GM04504 (cell line): ENCODE measurements at regions not wholly inside any gene's neighbourhood (a gene's known extent, or its start where the extent isn't known, plus 50 kb on each side); places are given as distances from the start of the nearest gene placed in this dataset.

Experiments
- DNase-seq: peaks from one replicate; pipeline ENCODE4 v3.0.0-alpha.2; 2012; ENCODE audit warnings: low read depth

- DNase-seq, result no peak
Measured at GRCh38 chr4:73001885-73002284, 67.6 kb downstream of the COX18 start.

GRCh38 chr4:72997409-72997808, 72.1 kb downstream of the COX18 start:
- DNase-seq, result no peak

DNA sequence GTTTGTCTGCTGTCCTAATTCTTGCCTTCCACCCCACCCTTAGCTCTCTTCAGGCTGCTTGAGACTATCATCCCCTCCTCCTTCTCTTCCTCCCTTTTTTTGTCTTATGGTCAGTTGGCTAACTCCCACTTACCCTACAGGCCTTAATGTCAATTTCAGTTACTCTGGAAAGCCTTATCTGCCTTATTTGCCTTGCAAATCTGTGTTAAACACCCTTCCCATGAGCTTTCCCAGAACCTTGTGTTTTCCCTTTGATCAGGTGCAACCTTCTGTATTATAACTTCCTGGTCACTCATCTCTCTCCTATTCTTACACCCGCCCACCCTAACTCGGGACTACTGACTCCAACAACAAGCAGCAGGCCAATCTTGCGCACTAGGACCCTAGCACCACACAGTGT, 74.8 kb downstream of the COX18 start:
- no peak for DNase-seq

DNA sequence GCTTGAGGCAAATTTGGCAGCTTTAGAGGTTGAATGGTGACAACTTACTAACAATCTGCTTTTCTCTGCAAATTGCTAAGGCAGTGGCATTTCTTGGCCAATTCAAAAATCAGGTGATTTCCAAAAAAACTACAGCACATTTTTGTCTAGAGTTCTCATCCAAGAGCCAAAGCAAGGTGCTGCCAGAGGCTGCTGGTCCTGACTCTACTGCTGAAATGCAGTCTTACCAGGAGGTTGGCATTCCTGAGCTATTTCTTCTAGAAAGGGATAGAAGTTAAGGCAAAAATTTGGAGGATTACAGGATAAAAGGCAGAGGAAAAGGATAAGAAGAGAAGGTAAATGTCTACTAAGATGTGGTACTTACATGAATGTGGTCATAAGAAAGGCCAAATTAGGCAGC, 75.6 kb downstream of the COX18 start:
- DNase-seq, result no peak

GRCh38 chr4:72991873-72992272, 77.6 kb downstream of the COX18 start:
- no peak for DNase-seq

DNA sequence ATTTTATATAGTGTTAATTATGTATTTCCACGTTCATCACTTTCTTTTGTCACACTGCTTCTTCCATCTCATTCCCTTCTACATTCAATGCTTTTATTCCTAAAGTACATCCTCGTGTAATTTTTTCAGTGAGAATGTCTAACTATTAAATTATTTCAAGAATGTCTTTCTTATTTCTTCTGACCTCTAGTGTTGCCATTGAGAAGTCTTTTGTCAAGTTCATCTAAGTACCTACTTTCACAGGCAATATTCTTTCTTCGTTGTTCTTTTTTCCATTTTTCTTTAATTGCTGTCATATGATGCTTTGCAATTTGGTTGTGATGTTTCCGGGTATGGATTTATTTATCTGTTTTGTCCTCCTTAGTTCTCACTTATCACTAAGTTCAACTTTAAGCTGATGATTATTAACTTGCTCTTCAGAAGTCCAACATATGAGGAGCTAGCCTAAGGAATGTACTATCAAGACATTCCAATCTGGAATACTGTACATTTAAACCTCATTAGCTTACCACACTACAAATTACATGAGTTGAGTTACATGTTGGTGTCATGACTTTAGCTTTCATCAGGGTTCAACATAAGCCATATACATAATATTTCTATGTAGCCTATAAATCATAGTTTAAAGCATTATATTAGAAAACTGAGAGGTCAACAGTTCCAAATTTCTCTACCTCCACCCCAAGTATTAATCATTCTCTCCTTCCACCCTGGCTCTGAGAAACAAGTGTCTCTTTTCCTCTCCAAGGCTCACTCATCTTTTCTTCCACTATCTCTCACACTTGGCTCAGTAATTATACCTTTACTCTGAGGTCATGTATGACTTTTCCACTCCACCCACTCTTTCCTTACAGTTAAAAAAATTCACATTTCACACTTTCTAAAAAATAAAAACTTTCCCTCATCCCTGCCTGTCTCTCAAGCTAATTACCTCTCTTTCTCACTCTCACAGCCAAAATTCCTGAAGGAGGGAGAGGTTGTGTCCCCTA, 81.5 kb downstream of the COX18 start:
- no peak for DNase-seq

- no peak for DNase-seq
Measured at GRCh38 chr4:72984351-72984750, 85.2 kb downstream of the COX18 start.

DNA sequence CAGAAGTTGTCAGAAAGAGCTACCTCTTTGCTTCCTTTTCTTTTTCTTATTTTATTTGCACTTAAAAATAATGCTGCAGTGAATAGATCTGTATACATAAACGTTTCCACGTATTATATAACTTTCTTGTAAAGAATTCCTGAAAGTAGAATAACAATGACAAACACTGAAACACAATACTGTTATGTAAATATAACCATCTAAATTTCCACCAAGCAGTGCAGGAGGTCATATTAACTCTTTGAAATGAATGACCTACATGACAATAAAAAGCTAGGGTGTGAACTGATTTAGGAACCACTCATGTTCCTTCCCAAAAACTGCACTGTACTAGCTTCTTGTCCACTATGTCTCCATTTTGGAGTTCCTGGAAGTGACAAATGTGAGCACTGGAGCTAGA, 85.8 kb downstream of the COX18 start:
- no peak for DNase-seq

DNA sequence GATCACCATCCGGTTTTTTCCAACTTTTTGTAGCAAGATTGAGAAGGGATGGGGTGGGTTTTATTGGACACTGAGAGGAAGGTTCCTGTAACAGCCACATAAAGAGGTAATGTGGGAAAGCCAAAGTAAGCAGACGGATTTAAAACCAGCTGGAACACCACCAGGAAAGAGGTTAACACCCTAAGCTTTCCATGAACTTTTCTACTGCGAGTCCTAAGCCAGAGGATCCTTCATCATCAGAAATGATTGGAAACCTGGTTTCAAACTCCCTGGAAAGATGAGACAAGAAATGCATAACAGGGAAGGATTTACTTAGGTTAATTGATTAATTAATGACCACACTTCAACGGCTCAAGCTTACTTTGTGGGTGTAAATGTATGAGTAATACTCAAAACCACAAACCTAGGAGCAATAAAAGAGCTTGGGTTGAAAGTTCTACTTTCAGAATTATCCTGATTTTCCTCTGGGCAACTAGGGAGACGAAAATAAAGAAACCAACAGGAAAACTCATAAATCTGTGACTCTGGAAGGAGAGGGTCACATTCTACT, 91.5 kb downstream of the COX18 start:
- DNase-seq, result no peak

DNA sequence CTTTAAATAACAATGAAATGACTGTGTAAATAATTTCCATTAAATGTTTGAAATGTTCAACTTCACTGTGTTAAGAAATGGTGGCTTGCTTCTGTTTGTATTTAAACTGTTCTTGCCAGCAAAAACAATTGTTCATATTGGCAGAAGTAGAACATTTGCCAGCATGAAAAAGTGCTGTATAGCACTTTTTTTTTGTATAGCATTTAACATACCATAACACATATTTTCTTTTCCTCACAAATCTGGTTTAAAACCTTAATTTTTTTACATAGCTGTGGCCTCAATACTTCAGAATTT, 94.1 kb downstream of the COX18 start:
- DNase-seq, result no peak

- DNase-seq, result no peak
Measured at GRCh38 chr4:72974694-72975487, 94.6 kb downstream of the COX18 start.

- peak; percentile 55 for DNase-seq
Measured at GRCh38 chr4:72971572-72971971, 97.9 kb downstream of the COX18 start.

GRCh38 chr4:72970756-72971155, 98.8 kb downstream of the COX18 start:
- no peak for DNase-seq

DNA sequence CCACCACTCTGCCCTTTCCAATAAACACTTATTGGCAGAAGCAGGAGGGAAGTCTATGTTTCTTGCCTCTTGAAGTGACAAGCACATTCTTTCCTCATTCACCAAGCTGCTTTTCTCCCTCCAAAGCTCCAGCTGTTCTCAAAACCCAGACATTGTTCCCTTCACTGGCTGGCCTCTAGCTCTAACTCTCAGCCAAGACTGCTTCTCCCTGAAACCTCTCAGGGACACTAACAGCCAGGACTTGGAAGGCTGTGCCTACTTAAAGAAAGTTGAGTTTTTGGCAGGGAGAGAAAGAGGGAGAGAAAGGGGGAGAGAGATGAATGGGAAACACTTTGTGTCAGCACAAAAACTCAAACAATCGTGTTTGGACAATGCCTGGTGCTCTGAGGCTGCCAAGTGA, 99.5 kb downstream of the COX18 start:
- DNase-seq, result no peak

GRCh38 chr4:72966652-72967051, 102.9 kb downstream of the COX18 start:
- DNase-seq, result no peak

- no peak for DNase-seq
Measured at GRCh38 chr4:72959411-72959810, 110.1 kb downstream of the COX18 start.

GRCh38 chr4:72954811-72955210, 114.7 kb downstream of the COX18 start:
- no peak for DNase-seq

DNA sequence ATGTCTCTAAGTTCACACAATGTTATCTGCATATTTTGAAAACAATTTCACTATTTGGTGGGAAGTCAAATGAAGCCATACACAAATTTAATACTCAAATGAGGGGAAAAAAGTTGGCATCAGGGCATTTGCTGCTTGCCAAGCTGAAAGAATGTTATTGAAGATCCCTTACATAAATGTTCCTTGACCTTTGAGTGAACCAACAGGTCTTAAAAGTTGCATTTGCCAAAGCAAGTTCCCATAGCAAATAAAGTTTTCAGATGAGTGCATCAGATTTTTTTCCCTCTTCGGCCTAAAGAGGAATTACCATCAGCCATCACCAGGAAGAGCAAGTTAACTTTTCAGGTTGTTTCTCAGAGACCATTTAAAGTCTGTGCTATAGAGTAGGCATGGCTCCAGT, 115.9 kb downstream of the COX18 start:
- DNase-seq, result no peak

- DNase-seq, result no peak
Measured at GRCh38 chr4:72951628-72952027, 117.9 kb downstream of the COX18 start.

- DNase-seq, result no peak
Measured at GRCh38 chr4:72951147-72951546, 118.4 kb downstream of the COX18 start.

DNA sequence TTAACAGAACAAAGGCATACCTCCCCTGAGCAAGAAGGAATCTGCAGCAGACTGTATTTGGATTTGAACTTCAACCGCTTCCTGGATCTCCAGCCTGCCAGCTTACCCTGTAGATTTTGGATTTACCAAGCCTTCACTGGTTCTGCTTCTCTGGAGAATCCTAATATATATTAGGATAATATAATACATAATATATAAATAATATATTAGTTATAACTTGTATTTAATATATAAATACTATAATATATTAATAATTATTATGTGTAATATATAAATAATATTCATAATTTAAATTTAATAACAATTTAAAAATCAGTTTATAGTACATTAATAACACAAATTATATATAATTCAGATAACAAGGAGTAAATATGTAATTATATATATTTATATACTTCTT, 121.4 kb downstream of the COX18 start:
- no peak for DNase-seq

- no peak for DNase-seq
Measured at GRCh38 chr4:72945719-72946336, 123.7 kb downstream of the COX18 start.

DNA sequence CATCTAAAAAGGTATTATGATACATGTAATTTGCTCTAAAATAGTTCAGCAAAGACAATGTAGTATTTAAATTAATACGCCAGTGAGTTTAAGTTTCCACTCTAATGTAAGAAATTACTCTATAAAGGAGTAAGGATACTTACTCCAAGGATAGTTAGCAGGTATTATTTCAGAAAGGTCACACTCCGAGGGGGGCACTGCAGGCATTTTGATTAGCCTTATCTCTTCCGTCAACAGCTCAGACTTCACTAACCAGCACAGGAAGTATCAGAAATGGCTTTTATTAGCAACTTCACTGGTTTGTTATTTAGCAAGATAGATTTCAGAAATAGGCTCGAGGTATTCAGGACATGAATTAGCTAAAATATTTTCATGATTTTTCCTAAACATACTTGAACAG, 127.0 kb downstream of the COX18 start:
- DNase-seq, result no peak
